KMS-11 (cell line): ENCODE measurements at regions not wholly inside any gene's neighbourhood (a gene's known extent, or its start where the extent isn't known, plus 50 kb on each side); places are given as distances from the start of the nearest gene placed in this dataset.

Experiments
- H2AFZ ChIP-seq: fragments of 200-600 bp; sonication (generic); 2 replicates; pipeline ENCODE4 v1.6.1; 2016; ENCODE audit warnings: antibody characterized with exemption, mixed run types, low read depth
- H3K27ac ChIP-seq: fragments of 200-600 bp; sonication (generic); 2 replicates; pipeline ENCODE4 v1.6.1; 2016; ENCODE audit warnings: mild to moderate bottlenecking, mixed run types
- H3K27me3 ChIP-seq: fragments of 200-600 bp; sonication (generic); 2 replicates; pipeline ENCODE4 v1.6.1; 2017; ENCODE audit warnings: mild to moderate bottlenecking, low read depth, mixed run types, moderate library complexity; ENCODE audit not compliant: insufficient read depth
- H3K36me3 ChIP-seq: fragments of 200-600 bp; sonication (generic); 2 replicates; pipeline ENCODE4 v1.6.1; 2017; ENCODE audit warnings: mild to moderate bottlenecking, mixed run types; ENCODE audit not compliant: insufficient read depth
- H3K4me1 ChIP-seq: fragments of 200-600 bp; sonication (generic); 2 replicates; pipeline ENCODE4 v1.6.1; 2016; ENCODE audit warnings: mild to moderate bottlenecking, low read depth, mixed run types; ENCODE audit not compliant: poor library complexity, severe bottlenecking
- H3K4me2 ChIP-seq: fragments of 200-600 bp; sonication (generic); 2 replicates; pipeline ENCODE4 v1.7.0; 2016; ENCODE audit warnings: mild to moderate bottlenecking, mixed run types
- H3K4me3 ChIP-seq: fragments of 200-600 bp; sonication (generic); IDR thresholded peaks from 2 replicates; pipeline ENCODE4 v1.6.1; 2017; ENCODE audit warnings: low read depth, low read length, mixed read lengths; ENCODE audit not compliant: insufficient read depth
- H3K79me2 ChIP-seq: fragments of 200-600 bp; sonication (generic); 2 replicates; pipeline ENCODE4 v1.6.1; 2016; ENCODE audit warnings: low read depth, mixed run types; ENCODE audit not compliant: insufficient read depth
- H3K9ac ChIP-seq: fragments of 200-600 bp; sonication (generic); 2 replicates; pipeline ENCODE4 v1.6.1; 2016; ENCODE audit warnings: mild to moderate bottlenecking, mixed run types
- H4K20me1 ChIP-seq: fragments of 200-600 bp; sonication (generic); 2 replicates; pipeline ENCODE4 v1.6.1; 2016; ENCODE audit warnings: mild to moderate bottlenecking, mixed run types; ENCODE audit not compliant: insufficient read depth
- TF ChIP-seq, protein P1 (sequence below): fragments of 200-600 bp; sonication (generic); conservative IDR thresholded peaks from 2 replicates; pipeline ENCODE4 v1.6.1; 2017; ENCODE audit warnings: low read depth, mild to moderate bottlenecking, antibody characterized with exemption, low read length, moderate library complexity, mixed read lengths

- Histone ChIP-seq H3K4me2 (no peak overlapping the region), H3K9ac (no peak overlapping the region), H3K4me1 (no peaks in the 10 kb centered on the region), H2AFZ (no peak overlapping the region), H4K20me1 (no peaks in the 10 kb centered on the region), H3K27ac (no peak overlapping the region), H3K36me3 (no peaks in the 10 kb centered on the region), H3K27me3 (no peaks in the 10 kb centered on the region), H3K79me2 (no peaks in the 10 kb centered on the region), H3K4me3 (no peak overlapping the region)
- TF ChIP-seq, protein P1, sequence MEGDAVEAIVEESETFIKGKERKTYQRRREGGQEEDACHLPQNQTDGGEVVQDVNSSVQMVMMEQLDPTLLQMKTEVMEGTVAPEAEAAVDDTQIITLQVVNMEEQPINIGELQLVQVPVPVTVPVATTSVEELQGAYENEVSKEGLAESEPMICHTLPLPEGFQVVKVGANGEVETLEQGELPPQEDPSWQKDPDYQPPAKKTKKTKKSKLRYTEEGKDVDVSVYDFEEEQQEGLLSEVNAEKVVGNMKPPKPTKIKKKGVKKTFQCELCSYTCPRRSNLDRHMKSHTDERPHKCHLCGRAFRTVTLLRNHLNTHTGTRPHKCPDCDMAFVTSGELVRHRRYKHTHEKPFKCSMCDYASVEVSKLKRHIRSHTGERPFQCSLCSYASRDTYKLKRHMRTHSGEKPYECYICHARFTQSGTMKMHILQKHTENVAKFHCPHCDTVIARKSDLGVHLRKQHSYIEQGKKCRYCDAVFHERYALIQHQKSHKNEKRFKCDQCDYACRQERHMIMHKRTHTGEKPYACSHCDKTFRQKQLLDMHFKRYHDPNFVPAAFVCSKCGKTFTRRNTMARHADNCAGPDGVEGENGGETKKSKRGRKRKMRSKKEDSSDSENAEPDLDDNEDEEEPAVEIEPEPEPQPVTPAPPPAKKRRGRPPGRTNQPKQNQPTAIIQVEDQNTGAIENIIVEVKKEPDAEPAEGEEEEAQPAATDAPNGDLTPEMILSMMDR, result no peak
These were observed 113.5 kb downstream of the TMEM30B start for GRCh38 chr14:61167642-61168041.

DNA sequence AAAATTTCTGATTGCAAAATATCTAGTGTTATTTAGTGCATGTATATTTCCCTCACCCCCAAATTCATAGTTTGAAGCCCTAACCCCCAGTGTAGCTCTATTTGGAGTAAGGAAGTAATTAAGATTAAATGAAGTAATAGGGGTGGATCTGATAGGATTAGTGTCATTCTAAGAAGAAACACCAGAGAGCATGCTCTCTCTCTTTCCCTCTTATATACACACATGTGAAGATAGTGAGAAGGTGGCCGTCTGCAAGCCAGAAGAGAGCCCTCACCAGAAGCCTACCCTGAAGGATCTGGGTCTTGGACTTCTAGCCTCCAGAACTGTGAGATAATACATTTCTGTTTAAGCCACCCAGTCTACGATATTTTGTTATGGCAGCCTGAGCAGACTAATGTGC, 120.3 kb downstream of the TMEM30B start:
- Histone ChIP-seq H3K27ac (no peak overlapping the region), H2AFZ (no peak overlapping the region)

DNA sequence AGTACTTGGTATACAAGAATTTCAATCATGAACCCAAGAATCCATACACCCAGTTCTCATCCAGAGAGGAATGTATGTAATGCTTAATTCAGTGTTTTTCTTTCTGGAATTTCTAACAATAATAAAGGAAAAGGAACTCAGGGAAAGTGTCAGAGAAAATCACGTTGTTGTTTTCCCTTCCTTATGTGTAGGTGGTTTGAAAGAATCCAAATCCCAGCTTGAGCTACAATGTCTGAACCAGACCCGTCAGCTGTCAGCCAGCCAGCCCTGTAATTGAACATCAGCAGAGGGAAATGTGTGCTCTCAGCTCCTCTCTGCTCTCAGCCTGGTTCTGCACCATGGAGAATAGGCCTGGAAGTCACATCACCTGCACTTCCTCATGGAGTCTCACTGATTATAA, 126.5 kb downstream of the TMEM30B start:
- Histone ChIP-seq H3K36me3 (no peaks in the 10 kb centered on the region), H3K9ac (no peak overlapping the region), H2AFZ (no peak overlapping the region), H3K4me3 (no peak overlapping the region), H3K79me2 (no peaks in the 10 kb centered on the region), H3K4me1 (no peaks in the 10 kb centered on the region), H3K27ac (no peak overlapping the region), H4K20me1 (no peaks in the 10 kb centered on the region), H3K27me3 (no peaks in the 10 kb centered on the region), H3K4me2 (no peak overlapping the region)
- TF ChIP-seq, protein P1, result no peak

More for the DNA sequence above, 120.3 kb downstream of the TMEM30B start:
- H3K36me3 ChIP-seq, result no peaks in the 10 kb centered on the region
- TF ChIP-seq, protein P1, result no peak
- no peaks in the 10 kb centered on the region for H4K20me1 ChIP-seq
- H3K79me2 ChIP-seq, result no peaks in the 10 kb centered on the region
- no peak overlapping the region for H3K4me3 ChIP-seq
- H3K9ac ChIP-seq, result no peak overlapping the region
- H3K27me3 ChIP-seq, result no peaks in the 10 kb centered on the region
- H3K4me2 ChIP-seq, result no peak overlapping the region
- no peaks in the 10 kb centered on the region for H3K4me1 ChIP-seq

DNA sequence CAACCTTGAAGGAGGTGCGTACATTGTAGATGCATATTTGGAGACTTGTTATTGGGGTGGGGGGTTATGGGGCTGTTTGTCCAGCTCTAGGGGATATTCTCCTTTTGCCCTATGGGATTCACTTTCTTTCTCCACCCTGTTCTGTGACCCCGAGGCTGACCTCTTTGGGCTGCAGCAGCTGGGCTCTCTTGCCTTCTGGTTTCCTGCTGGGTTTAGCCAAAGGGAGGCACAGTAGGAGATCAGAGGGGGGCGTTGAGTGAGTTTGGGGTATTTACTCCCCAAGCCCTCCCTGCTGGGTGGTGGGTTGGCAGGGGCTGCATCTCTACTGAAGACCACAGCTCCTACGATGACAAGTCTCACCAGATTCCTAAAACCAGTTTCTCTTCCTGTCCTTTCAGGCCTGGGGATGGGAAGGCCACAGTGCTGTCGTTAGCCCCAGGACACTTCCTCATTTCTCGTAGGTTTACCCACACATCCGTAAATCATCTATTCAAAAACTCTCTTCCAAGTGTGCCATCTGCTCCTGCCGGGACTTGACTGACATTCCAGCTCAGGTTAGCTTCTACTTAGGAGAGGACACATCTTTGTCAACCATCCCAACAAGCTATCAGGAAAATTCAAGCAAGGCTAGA, 127.1 kb downstream of the TMEM30B start:
- H3K4me3 ChIP-seq, result no peak overlapping the region
- H3K36me3 ChIP-seq, result no peaks in the 10 kb centered on the region
- H3K9ac ChIP-seq, result no peak overlapping the region
- no peaks in the 10 kb centered on the region for H3K4me1 ChIP-seq
- H2AFZ ChIP-seq, result no peak overlapping the region
- H4K20me1 ChIP-seq, result no peaks in the 10 kb centered on the region
- no peak overlapping the region for H3K4me2 ChIP-seq
- TF ChIP-seq, protein P1, result no peak
- H3K79me2 ChIP-seq, result no peaks in the 10 kb centered on the region
- H3K27me3 ChIP-seq, result no peaks in the 10 kb centered on the region
- H3K27ac ChIP-seq, result no peak overlapping the region
